ENCODE measurements at regions not wholly inside any gene's neighbourhood (a gene's known extent, or its start where the extent isn't known, plus 50 kb on each side); places are given as distances from the start of the nearest gene placed in this dataset.
A peak's percentile ranks its signal among the peaks of the same experiment; 100 is the strongest.

- no peaks in the 10 kb centered on the region for H3K9me3 ChIP-seq (ENCODE audit: control insufficient read depth, low read length)
- H3K36me3 ChIP-seq (ENCODE audit: control insufficient read depth, insufficient read depth, low read length, severe bottlenecking): no peaks in the 10 kb centered on the region
- peaks cover 47% of the 10 kb centered on the region for H3K4me1 ChIP-seq (ENCODE audit: control insufficient read depth, insufficient read depth, low read length)
- no peaks in the 10 kb centered on the region for H3K27me3 ChIP-seq (replicated peaks; ENCODE audit: control insufficient read depth, insufficient read depth, low read length)
- peak overlapping the region; percentile 70 for H3K9ac ChIP-seq (ENCODE audit: low read length)
- peak overlapping the region; percentile 55 for H3K4me3 ChIP-seq (ENCODE audit: low read length)
- peak; percentile 32 for DNase-seq (ENCODE audit: low read depth)
Observed at GRCh38 chr5:93161661-93162654, 419.1 kb downstream of the NR2F1-AS1 start.

- DNase-seq (ENCODE audit: low read depth): no peak
- H3K4me3 ChIP-seq (ENCODE audit: low read length): no peak overlapping the region
Observed at GRCh38 chr5:93158841-93159240, 422.2 kb downstream of the NR2F1-AS1 start.

GRCh38 chr5:93156566-93156965, 424.5 kb downstream of the NR2F1-AS1 start:
- no peaks in the 10 kb centered on the region for H3K27me3 ChIP-seq (replicated peaks; ENCODE audit: control insufficient read depth, insufficient read depth, low read length)
- no peaks in the 10 kb centered on the region for H3K9me3 ChIP-seq (ENCODE audit: control insufficient read depth, low read length)
- H3K4me3 ChIP-seq (ENCODE audit: low read length): no peak overlapping the region
- H3K36me3 ChIP-seq (ENCODE audit: control insufficient read depth, insufficient read depth, low read length, severe bottlenecking): no peaks in the 10 kb centered on the region
- no peak for DNase-seq (ENCODE audit: low read depth)
- peaks cover 19% of the 10 kb centered on the region for H3K4me1 ChIP-seq (ENCODE audit: control insufficient read depth, insufficient read depth, low read length)
- no peak overlapping the region for H3K9ac ChIP-seq (ENCODE audit: low read length)

More at GRCh38 chr5:93158841-93159240, 422.2 kb downstream of the NR2F1-AS1 start:
- no peaks in the 10 kb centered on the region for H3K27me3 ChIP-seq (replicated peaks; ENCODE audit: control insufficient read depth, insufficient read depth, low read length)
- no peak overlapping the region for H3K9ac ChIP-seq (ENCODE audit: low read length)
- no peaks in the 10 kb centered on the region for H3K9me3 ChIP-seq (ENCODE audit: control insufficient read depth, low read length)
- no peaks in the 10 kb centered on the region for H3K36me3 ChIP-seq (ENCODE audit: control insufficient read depth, insufficient read depth, low read length, severe bottlenecking)
- H3K4me1 ChIP-seq (ENCODE audit: control insufficient read depth, insufficient read depth, low read length): peaks cover 35% of the 10 kb centered on the region

- Histone ChIP-seq H3K4me3 (ENCODE audit: low read length) (no peak overlapping the region), H3K36me3 (ENCODE audit: control insufficient read depth, insufficient read depth, low read length, severe bottlenecking) (no peaks in the 10 kb centered on the region)
Observed at GRCh38 chr5:93154535-93154934, 426.5 kb downstream of the NR2F1-AS1 start.

GRCh38 chr5:93153461-93153860, 427.6 kb downstream of the NR2F1-AS1 start:
- Histone ChIP-seq H3K4me3 (ENCODE audit: low read length) (no peak overlapping the region), H3K36me3 (ENCODE audit: control insufficient read depth, insufficient read depth, low read length, severe bottlenecking) (no peaks in the 10 kb centered on the region), H3K27me3 (replicated peaks; ENCODE audit: control insufficient read depth, insufficient read depth, low read length) (no peaks in the 10 kb centered on the region), H3K9ac (ENCODE audit: low read length) (no peak overlapping the region), H3K9me3 (ENCODE audit: control insufficient read depth, low read length) (no peaks in the 10 kb centered on the region), H3K4me1 (ENCODE audit: control insufficient read depth, insufficient read depth, low read length) (peaks cover 18% of the 10 kb centered on the region)
- DNase-seq (ENCODE audit: low read depth): no peak

More at GRCh38 chr5:93154535-93154934, 426.5 kb downstream of the NR2F1-AS1 start:
- Histone ChIP-seq H3K9ac (ENCODE audit: low read length) (no peak overlapping the region), H3K27me3 (replicated peaks; ENCODE audit: control insufficient read depth, insufficient read depth, low read length) (no peaks in the 10 kb centered on the region), H3K9me3 (ENCODE audit: control insufficient read depth, low read length) (no peaks in the 10 kb centered on the region), H3K4me1 (ENCODE audit: control insufficient read depth, insufficient read depth, low read length) (peaks cover 23% of the 10 kb centered on the region)
- DNase-seq (ENCODE audit: low read depth): no peak

GRCh38 chr5:93151896-93152295, 429.1 kb downstream of the NR2F1-AS1 start:
- no peaks in the 10 kb centered on the region for H3K36me3 ChIP-seq (ENCODE audit: control insufficient read depth, insufficient read depth, low read length, severe bottlenecking)
- no peak overlapping the region for H3K9ac ChIP-seq (ENCODE audit: low read length)
- peaks cover 18% of the 10 kb centered on the region for H3K4me1 ChIP-seq (ENCODE audit: control insufficient read depth, insufficient read depth, low read length)
- peak; percentile 15 for DNase-seq (ENCODE audit: low read depth)
- H3K9me3 ChIP-seq (ENCODE audit: control insufficient read depth, low read length): no peaks in the 10 kb centered on the region
- H3K4me3 ChIP-seq (ENCODE audit: low read length): no peak overlapping the region
- no peaks in the 10 kb centered on the region for H3K27me3 ChIP-seq (replicated peaks; ENCODE audit: control insufficient read depth, insufficient read depth, low read length)

GRCh38 chr5:93151121-93151520, 429.9 kb downstream of the NR2F1-AS1 start:
- H3K27me3 ChIP-seq (replicated peaks; ENCODE audit: control insufficient read depth, insufficient read depth, low read length): no peaks in the 10 kb centered on the region
- H3K9ac ChIP-seq (ENCODE audit: low read length): peak overlapping the region; percentile 26
- H3K36me3 ChIP-seq (ENCODE audit: control insufficient read depth, insufficient read depth, low read length, severe bottlenecking): no peaks in the 10 kb centered on the region
- DNase-seq (ENCODE audit: low read depth): peak; percentile 35
- H3K4me1 ChIP-seq (ENCODE audit: control insufficient read depth, insufficient read depth, low read length): peaks cover 18% of the 10 kb centered on the region
- H3K4me3 ChIP-seq (ENCODE audit: low read length): peak overlapping the region; percentile 8
- H3K9me3 ChIP-seq (ENCODE audit: control insufficient read depth, low read length): no peaks in the 10 kb centered on the region

- Histone ChIP-seq H3K9me3 (ENCODE audit: control insufficient read depth, low read length) (no peaks in the 10 kb centered on the region), H3K4me3 (ENCODE audit: low read length) (peak overlapping the region; percentile 8)
- peak; percentile 16 for DNase-seq (ENCODE audit: low read depth)
Observed at GRCh38 chr5:93150311-93151012, 430.6 kb downstream of the NR2F1-AS1 start.

GRCh38 chr5:93145767-93146166, 435.3 kb downstream of the NR2F1-AS1 start:
- H3K4me1 ChIP-seq (ENCODE audit: control insufficient read depth, insufficient read depth, low read length): peaks cover 7% of the 10 kb centered on the region
- DNase-seq (ENCODE audit: low read depth): peak; percentile 35
- no peaks in the 10 kb centered on the region for H3K27me3 ChIP-seq (replicated peaks; ENCODE audit: control insufficient read depth, insufficient read depth, low read length)

More at GRCh38 chr5:93150311-93151012, 430.6 kb downstream of the NR2F1-AS1 start:
- Histone ChIP-seq H3K36me3 (ENCODE audit: control insufficient read depth, insufficient read depth, low read length, severe bottlenecking) (no peaks in the 10 kb centered on the region), H3K9ac (ENCODE audit: low read length) (peak overlapping the region; percentile 26), H3K27me3 (replicated peaks; ENCODE audit: control insufficient read depth, insufficient read depth, low read length) (no peaks in the 10 kb centered on the region), H3K4me1 (ENCODE audit: control insufficient read depth, insufficient read depth, low read length) (peaks cover 18% of the 10 kb centered on the region)

GRCh38 chr5:93145019-93145418, 436.0 kb downstream of the NR2F1-AS1 start:
- DNase-seq (ENCODE audit: low read depth): no peak
- no peak overlapping the region for H3K4me3 ChIP-seq (ENCODE audit: low read length)
- H3K9me3 ChIP-seq (ENCODE audit: control insufficient read depth, low read length): no peaks in the 10 kb centered on the region

More at GRCh38 chr5:93145767-93146166, 435.3 kb downstream of the NR2F1-AS1 start:
- no peak overlapping the region for H3K9ac ChIP-seq (ENCODE audit: low read length)
- no peaks in the 10 kb centered on the region for H3K36me3 ChIP-seq (ENCODE audit: control insufficient read depth, insufficient read depth, low read length, severe bottlenecking)
- H3K9me3 ChIP-seq (ENCODE audit: control insufficient read depth, low read length): no peaks in the 10 kb centered on the region
- H3K4me3 ChIP-seq (ENCODE audit: low read length): no peak overlapping the region

GRCh38 chr5:93141969-93142368, 439.1 kb downstream of the NR2F1-AS1 start:
- Histone ChIP-seq H3K4me1 (ENCODE audit: control insufficient read depth, insufficient read depth, low read length) (no peaks in the 10 kb centered on the region), H3K9ac (ENCODE audit: low read length) (no peak overlapping the region), H3K9me3 (ENCODE audit: control insufficient read depth, low read length) (no peaks in the 10 kb centered on the region), H3K36me3 (ENCODE audit: control insufficient read depth, insufficient read depth, low read length, severe bottlenecking) (no peaks in the 10 kb centered on the region), H3K4me3 (ENCODE audit: low read length) (no peak overlapping the region), H3K27me3 (replicated peaks; ENCODE audit: control insufficient read depth, insufficient read depth, low read length) (no peaks in the 10 kb centered on the region)
- DNase-seq (ENCODE audit: low read depth): no peak

More at GRCh38 chr5:93145019-93145418, 436.0 kb downstream of the NR2F1-AS1 start:
- H3K9ac ChIP-seq (ENCODE audit: low read length): no peak overlapping the region
- H3K4me1 ChIP-seq (ENCODE audit: control insufficient read depth, insufficient read depth, low read length): no peaks in the 10 kb centered on the region
- no peaks in the 10 kb centered on the region for H3K27me3 ChIP-seq (replicated peaks; ENCODE audit: control insufficient read depth, insufficient read depth, low read length)
- no peaks in the 10 kb centered on the region for H3K36me3 ChIP-seq (ENCODE audit: control insufficient read depth, insufficient read depth, low read length, severe bottlenecking)

All from adipocyte (in vitro differentiated cells).